Activated CD4-positive, alpha-beta T cell treated with anti-CD3 and anti-CD28 coated beads, Interleukin-2, amount 50 U/mL, for 48 hours (primary cell): ENCODE measurements at regions not wholly inside any gene's neighbourhood (a gene's known extent, or its start where the extent isn't known, plus 50 kb on each side); places are given as distances from the start of the nearest gene placed in this dataset.
"Not testable (repeated sequence)": the region's sequence is repeated elsewhere in the genome, so short reads cannot be mapped to it uniquely, and the experiment has no call there.

Experiments used
- DNase-seq, 2 experiments: peaks; one replicate each; pipeline ENCODE4 v3.0.0-alpha.2; 2020

- no peak for DNase-seq
Observed at GRCh38 chrX:120752431-120753082, 122.7 kb upstream of the C1GALT1C1 start.

GRCh38 chrX:120751683-120752082 lies 121.8 kb upstream of the C1GALT1C1 start:
- no peak for DNase-seq

DNA sequence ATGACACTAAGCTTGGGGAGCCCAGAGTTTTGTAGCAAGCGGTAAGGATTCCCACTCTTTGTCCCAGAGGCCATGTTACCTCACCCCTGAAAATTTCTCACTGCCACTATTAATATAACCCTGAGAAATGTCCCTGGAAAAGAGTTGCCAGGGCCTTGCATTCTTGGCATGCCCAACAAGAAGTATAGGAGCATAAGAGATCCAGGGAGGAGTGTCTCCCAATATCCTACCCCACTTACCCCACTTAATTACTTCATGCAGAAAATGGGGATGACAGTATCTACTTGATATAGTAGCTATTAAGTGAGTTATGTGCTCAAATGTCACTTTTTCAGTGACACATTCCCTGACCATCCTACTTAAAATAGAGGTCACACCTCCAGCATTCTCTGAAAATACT lies 120.5 kb upstream of the C1GALT1C1 start:
- DNase-seq, result no peak

DNA sequence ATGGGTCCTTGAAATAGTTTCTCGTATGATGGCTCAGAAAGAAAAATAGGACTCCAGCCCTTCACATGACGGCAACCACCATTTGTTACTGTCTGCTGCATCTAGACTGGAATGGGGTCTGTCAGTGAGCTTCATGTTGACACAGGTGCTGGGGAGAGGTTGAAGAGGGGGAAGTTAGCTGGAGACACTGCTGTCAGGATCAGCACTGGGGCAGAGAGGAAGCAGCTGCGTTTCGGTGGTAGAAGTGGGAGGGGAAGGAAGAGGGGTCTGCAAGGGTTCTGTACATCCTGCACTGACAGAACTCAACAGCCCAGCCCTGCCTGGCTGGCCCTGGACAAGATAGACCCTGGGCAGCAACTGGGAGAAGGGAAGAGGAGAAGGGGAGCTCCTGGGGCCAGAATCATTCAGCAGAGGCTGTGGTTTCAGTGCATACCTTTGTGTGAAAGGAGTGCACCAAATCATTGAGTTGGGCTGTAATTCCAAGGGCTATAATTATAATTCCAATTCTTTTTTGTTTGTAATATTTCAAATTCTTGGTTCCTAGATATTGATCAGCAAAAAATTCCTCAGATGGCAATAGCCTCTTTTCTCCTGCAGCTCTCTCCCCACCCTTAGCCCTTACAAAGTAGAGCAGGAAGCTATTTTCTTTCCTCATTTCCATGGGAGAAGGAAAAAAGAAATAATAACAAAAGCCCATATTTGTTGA lies 119.4 kb upstream of the C1GALT1C1 start:
- DNase-seq, result no peak

- DNase-seq, result no peak
Observed at GRCh38 chrX:120746153-120746552, 116.3 kb upstream of the C1GALT1C1 start.

DNA sequence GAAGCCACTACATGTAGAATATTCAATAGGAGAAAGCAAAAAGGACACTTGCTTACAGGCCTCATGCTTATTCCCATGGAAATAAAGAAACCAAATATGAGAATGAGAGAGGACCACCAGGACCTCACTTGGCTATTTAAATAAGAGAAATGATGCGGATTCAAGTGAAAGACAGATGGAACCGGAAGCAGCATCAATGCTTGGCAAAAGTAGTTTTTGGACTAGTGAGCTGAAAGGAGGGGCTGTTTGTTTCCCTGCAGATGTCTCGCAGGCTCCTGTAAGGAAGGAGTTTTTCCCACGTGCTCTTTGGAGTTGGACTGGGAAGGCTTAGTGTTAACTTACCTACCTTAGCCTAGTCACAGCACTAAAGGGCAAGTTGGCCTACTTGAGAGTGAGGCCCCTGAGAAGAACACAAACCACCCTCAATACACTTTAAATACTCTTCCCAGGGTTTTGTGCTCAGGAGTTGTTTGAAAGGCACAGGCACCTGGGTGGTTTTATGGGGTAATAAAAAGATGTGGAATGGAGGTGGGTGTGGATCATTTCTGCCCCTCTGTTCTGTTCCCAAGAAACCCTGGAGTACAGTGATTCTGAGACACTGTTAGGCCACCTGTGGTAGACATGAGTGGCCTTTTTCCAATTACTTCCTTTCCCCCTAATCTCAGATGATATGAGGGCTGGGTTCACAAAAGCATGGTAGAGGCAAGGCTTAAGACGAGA lies 113.3 kb upstream of the C1GALT1C1 start:
- DNase-seq, result no peak

GRCh38 chrX:120741452-120741851 lies 111.6 kb upstream of the C1GALT1C1 start:
- no peak for DNase-seq

- no peak for DNase-seq
Observed at GRCh38 chrX:120740072-120740471, 110.2 kb upstream of the C1GALT1C1 start.

DNA sequence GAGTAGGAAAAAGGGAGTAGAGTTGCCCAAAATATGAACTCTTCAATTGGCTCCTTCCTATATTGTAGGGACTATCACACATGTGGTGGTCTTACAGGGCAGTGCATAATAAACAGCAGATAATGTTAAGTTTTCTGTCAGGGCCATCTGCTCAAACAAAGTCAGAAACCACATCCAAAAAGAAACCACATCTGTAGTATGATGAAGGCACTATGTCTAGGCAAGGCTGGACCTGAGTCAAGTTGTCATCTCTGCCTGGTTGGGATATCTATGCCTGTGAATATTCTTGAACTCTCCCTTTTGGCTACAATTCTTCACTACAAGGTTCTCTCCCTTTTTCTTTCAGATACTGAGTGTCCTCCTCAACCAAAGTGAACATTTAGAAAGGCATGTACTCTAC lies 109.4 kb upstream of the C1GALT1C1 start:
- no peak for DNase-seq

DNA sequence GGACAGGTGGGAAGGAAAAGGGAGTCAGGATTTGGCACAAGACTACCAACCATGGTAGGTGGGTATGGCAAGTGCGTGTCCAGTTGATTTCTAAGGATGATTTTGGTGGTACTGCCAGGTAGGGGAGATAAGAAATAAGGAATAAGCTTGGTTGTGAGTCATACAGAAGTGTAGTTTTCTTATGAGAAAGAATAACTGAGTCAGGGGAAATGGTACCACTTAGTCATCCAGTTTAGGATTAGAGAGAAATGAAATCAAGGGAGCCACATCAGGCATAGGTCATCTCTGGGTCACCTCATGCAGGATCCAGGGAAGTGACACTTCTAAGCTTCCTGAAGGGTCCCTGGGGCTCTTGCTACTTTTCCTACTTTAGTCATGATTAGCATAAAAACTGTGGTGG lies 107.1 kb upstream of the C1GALT1C1 start:
- DNase-seq, result no peak

DNA sequence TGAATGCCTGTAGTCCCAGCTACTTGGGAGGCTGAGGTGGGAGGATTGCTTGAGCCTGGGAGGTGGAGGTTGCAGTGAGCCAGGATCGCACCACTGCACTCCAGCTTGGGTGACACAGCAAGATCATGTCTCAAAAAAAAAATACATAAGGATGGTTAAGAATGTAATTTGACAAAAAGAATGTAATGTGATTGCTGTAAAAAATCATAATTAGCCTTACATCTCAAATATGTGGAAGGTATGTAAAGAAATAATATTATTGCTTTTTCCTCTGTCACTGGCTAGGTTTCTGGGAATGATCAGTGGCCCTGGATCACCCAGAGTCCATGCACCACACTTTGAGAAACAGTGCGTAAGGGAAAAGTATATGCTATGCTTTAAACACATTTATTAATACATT lies 106.1 kb upstream of the C1GALT1C1 start:
- no peak for DNase-seq

GRCh38 chrX:120732879-120733278 lies 103.0 kb upstream of the C1GALT1C1 start:
- DNase-seq, result no peak

DNA sequence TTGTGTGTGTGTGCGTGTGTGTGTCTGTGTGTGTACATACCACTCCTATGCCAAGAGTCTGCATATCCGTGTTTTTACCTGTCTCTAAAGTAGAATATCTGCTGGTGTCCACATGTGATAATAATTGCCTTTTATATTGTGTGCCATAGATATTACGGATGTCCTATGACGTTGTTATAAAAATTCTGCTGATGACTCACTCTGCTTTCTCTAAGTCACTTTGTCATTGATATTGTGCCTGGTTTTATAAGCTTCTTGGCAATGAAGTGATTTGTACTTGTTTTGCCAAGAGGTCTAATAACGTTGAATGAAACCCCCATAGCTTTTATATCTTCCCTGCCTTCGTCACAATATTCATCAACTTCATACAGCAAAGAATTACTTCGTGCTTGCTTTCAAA lies 102.6 kb upstream of the C1GALT1C1 start:
- no peak for DNase-seq

- DNase-seq, result no peak
Observed at GRCh38 chrX:120731386-120731785, 101.5 kb upstream of the C1GALT1C1 start.

GRCh38 chrX:120729506-120730255 lies 99.8 kb upstream of the C1GALT1C1 start:
- DNase-seq, result not testable (repeated sequence)

GRCh38 chrX:120727911-120728310 lies 98.1 kb upstream of the C1GALT1C1 start:
- no peak for DNase-seq

GRCh38 chrX:120727452-120727851 lies 97.6 kb upstream of the C1GALT1C1 start:
- DNase-seq, result no peak

DNA sequence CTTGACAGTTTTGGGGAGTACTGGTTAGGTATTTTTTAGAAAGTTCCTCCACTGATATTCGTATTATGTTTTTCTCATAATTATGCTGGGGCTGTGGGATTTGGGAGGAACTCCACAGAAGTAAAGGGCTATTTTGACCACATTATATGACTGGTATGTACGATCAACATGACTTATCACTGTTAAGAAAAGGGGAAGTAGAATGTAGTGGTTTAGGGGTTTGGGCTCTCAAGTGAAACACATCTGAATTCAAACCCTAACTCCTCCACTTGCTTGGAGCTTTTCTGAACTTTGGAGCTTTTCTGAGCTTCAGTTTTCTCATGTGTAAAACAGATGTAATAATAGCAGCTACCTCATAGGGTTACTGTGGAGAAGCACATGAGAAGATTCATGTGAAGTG lies 96.4 kb upstream of the C1GALT1C1 start:
- no peak for DNase-seq

- DNase-seq, result no peak
Observed at GRCh38 chrX:120725874-120726273, 96.0 kb upstream of the C1GALT1C1 start.

- no peak for DNase-seq
Observed at GRCh38 chrX:120719622-120720021, 89.8 kb upstream of the C1GALT1C1 start.

- no peak for DNase-seq
Observed at GRCh38 chrX:120718969-120719368, 89.1 kb upstream of the C1GALT1C1 start.

DNA sequence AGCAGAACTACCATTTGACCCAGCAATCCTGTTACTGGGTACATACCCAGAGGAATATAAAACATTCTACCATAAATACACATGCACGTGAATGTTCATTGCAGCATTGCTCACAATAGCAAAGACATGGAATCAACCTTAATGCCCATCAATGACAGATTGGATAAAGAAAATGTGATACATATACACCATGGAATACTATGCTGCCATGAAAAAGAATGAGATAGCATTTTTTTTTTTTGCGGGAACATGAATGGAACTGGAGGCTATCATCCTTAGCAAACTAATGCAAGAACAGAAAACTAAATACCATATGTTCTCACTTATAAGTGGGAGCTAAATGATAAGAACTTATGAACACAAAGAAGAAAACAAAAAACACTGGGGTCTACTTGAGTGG lies 72.5 kb upstream of the C1GALT1C1 start:
- DNase-seq, result not testable (repeated sequence)

DNA sequence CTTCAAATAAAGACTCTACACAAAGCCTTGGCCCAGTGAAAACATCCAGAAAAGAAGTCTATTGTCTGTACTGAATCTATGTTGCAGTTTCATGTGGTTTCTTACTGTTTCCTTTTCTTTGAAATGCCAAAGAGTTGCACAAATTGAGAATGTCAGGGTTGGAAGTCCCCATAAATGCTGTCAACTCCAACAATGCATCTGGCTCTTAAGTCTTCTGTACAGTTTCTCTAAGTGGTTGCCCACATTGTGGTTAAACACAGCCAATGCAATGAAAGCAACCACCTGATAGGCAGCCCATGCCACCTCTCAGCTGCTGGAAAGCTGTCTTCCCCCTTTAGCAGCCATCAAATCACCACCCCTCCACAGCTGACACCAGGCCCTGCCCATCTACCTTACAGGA lies 67.2 kb upstream of the C1GALT1C1 start:
- peak; percentile 11 to 15 for DNase-seq
